WTC11 (cell line): ENCODE measurements at regions not wholly inside any gene's neighbourhood (a gene's known extent, or its start where the extent isn't known, plus 50 kb on each side); places are given as distances from the start of the nearest gene placed in this dataset.

ENCODE experiments used
- CREB1 ChIP-seq: sonication (generic); formaldehyde crosslinking; IDR thresholded peaks from 2 replicates; pipeline ENCODE4 v1.8.0; 2023; ENCODE audit warnings: mild to moderate bottlenecking, missing genetic modification reagents
- ETV6 ChIP-seq: sonication (generic); formaldehyde crosslinking; IDR thresholded peaks from 2 replicates; pipeline ENCODE4 v1.8.1; 2022; ENCODE audit warnings: mild to moderate bottlenecking, missing genetic modification reagents
- NFYB ChIP-seq: sonication (generic); formaldehyde crosslinking; conservative IDR thresholded peaks from 2 replicates; pipeline ENCODE4 v1.8.0; 2022; ENCODE audit warnings: low read depth, missing genetic modification reagents
- RELA ChIP-seq: sonication (generic); formaldehyde crosslinking; IDR thresholded peaks from 2 replicates; pipeline ENCODE4 v1.8.1; 2022; ENCODE audit warnings: missing genetic modification reagents, mild to moderate bottlenecking, borderline replicate concordance
- USF2 ChIP-seq: sonication (generic); formaldehyde crosslinking; IDR thresholded peaks from 2 replicates; pipeline ENCODE4 v1.8.1; 2023; ENCODE audit warnings: mild to moderate bottlenecking, missing genetic modification reagents, moderate library complexity
- ZNF138 ChIP-seq: sonication (generic); formaldehyde crosslinking; conservative IDR thresholded peaks from 2 replicates; pipeline ENCODE4 v1.8.1; 2022; ENCODE audit warnings: mild to moderate bottlenecking, moderate library complexity, missing genetic modification reagents
- TF ChIP-seq, protein P1 (sequence below): fragments of 200-600 bp; IDR thresholded peaks from 2 replicates; pipeline ENCODE4 v1.8.0; 2022; ENCODE audit warnings: antibody characterized with exemption
- TF ChIP-seq, protein P2 (sequence below): sonication (generic); formaldehyde crosslinking; IDR thresholded peaks from 2 replicates; pipeline ENCODE4 v1.8.0; 2022; ENCODE audit warnings: mild to moderate bottlenecking, missing genetic modification reagents
- TF ChIP-seq, protein P3 (sequence below): sonication (generic); formaldehyde crosslinking; IDR thresholded peaks from 2 replicates; pipeline ENCODE4 v1.8.0; 2023; ENCODE audit warnings: missing genetic modification reagents

- no peak for TF ChIP-seq ETV6 (CRISPR knock-in tag)
- TF ChIP-seq, protein P1, sequence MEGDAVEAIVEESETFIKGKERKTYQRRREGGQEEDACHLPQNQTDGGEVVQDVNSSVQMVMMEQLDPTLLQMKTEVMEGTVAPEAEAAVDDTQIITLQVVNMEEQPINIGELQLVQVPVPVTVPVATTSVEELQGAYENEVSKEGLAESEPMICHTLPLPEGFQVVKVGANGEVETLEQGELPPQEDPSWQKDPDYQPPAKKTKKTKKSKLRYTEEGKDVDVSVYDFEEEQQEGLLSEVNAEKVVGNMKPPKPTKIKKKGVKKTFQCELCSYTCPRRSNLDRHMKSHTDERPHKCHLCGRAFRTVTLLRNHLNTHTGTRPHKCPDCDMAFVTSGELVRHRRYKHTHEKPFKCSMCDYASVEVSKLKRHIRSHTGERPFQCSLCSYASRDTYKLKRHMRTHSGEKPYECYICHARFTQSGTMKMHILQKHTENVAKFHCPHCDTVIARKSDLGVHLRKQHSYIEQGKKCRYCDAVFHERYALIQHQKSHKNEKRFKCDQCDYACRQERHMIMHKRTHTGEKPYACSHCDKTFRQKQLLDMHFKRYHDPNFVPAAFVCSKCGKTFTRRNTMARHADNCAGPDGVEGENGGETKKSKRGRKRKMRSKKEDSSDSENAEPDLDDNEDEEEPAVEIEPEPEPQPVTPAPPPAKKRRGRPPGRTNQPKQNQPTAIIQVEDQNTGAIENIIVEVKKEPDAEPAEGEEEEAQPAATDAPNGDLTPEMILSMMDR: no peak
- no peak for TF ChIP-seq USF2 (CRISPR knock-in tag)
- TF ChIP-seq, protein P2, sequence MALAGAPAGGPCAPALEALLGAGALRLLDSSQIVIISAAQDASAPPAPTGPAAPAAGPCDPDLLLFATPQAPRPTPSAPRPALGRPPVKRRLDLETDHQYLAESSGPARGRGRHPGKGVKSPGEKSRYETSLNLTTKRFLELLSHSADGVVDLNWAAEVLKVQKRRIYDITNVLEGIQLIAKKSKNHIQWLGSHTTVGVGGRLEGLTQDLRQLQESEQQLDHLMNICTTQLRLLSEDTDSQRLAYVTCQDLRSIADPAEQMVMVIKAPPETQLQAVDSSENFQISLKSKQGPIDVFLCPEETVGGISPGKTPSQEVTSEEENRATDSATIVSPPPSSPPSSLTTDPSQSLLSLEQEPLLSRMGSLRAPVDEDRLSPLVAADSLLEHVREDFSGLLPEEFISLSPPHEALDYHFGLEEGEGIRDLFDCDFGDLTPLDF (CRISPR knock-in tag): no peak
- no peak for TF ChIP-seq NFYB (CRISPR knock-in tag)
- TF ChIP-seq, protein P3, sequence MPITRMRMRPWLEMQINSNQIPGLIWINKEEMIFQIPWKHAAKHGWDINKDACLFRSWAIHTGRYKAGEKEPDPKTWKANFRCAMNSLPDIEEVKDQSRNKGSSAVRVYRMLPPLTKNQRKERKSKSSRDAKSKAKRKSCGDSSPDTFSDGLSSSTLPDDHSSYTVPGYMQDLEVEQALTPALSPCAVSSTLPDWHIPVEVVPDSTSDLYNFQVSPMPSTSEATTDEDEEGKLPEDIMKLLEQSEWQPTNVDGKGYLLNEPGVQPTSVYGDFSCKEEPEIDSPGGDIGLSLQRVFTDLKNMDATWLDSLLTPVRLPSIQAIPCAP (CRISPR knock-in tag): no peak
- no peak for TF ChIP-seq CREB1
- no peak for TF ChIP-seq ZNF138 (CRISPR knock-in tag)
- TF ChIP-seq RELA: no peak
These were observed 83.7 kb upstream of the BTG1 start for GRCh38 chr12:92229381-92229780.
